SU-DHL-6 (cell line): ENCODE measurements at regions not wholly inside any gene's neighbourhood (a gene's known extent, or its start where the extent isn't known, plus 50 kb on each side); places are given as distances from the start of the nearest gene placed in this dataset.

Experiments
- H2AFZ ChIP-seq: fragments of 200-600 bp; sonication (generic); 2 replicates; pipeline ENCODE4 v1.6.1; 2014; ENCODE audit warnings: low read depth, mild to moderate bottlenecking, moderate library complexity, mixed read lengths, antibody characterized with exemption, low read length; ENCODE audit not compliant: severe bottlenecking
- H3F3A ChIP-seq: fragments of 200-600 bp; shearing (Covaris generic); 2 replicates; pipeline ENCODE4 v1.6.0; 2016; ENCODE audit warnings: antibody characterized with exemption, mild to moderate bottlenecking; ENCODE audit not compliant: insufficient read depth
- H3K27ac ChIP-seq: fragments of 200-600 bp; sonication (generic); 2 replicates; pipeline ENCODE4 v1.5.1; 2016; ENCODE audit warnings: low read depth, mild to moderate bottlenecking, low read length, moderate library complexity, mixed read lengths
- H3K27me3 ChIP-seq: fragments of 200-600 bp; sonication (generic), shearing (Covaris generic); 2 replicates; pipeline ENCODE4 v1.6.0; 2014; ENCODE audit warnings: mild to moderate bottlenecking, low read length
- H3K36me3 ChIP-seq: fragments of 200-600 bp; sonication (generic); 2 replicates; pipeline ENCODE4 v1.6.1; 2014; ENCODE audit warnings: mild to moderate bottlenecking, low read length, mixed read lengths
- H3K4me2 ChIP-seq: fragments of 300-600, 200-600 bp; shearing (Covaris generic), sonication (generic); 2 replicates; pipeline ENCODE4 v1.6.0; 2014; ENCODE audit warnings: low read length, low read depth, mild to moderate bottlenecking; ENCODE audit not compliant: poor library complexity, severe bottlenecking
- H3K4me3 ChIP-seq: fragments of 200-600 bp; sonication (generic); 2 replicates; pipeline ENCODE4 v1.5.1; 2014; ENCODE audit warnings: antibody characterized with exemption, low read length, mild to moderate bottlenecking, mixed read lengths; ENCODE audit not compliant: insufficient read depth, poor library complexity, severe bottlenecking
- H3K79me2 ChIP-seq: fragments of 200-600 bp; sonication (generic); 2 replicates; pipeline ENCODE4 v1.6.1; 2014; ENCODE audit warnings: mild to moderate bottlenecking, low read length, moderate library complexity; ENCODE audit not compliant: insufficient read depth
- H3K9ac ChIP-seq: fragments of 200-600 bp; sonication (generic); 2 replicates; pipeline ENCODE4 v1.7.0; 2014; ENCODE audit warnings: mild to moderate bottlenecking, low read length
- H3K9me2 ChIP-seq: fragments of 200-600 bp; sonication (generic); replicated peaks from 2 replicates; pipeline ENCODE4 v1.6.1; 2014; ENCODE audit warnings: low read length; ENCODE audit not compliant: insufficient read depth
- H3K9me3 ChIP-seq: fragments of 200-600 bp; sonication (generic); 2 replicates; pipeline ENCODE4 v1.6.1; 2014; ENCODE audit warnings: low read length, mixed read lengths; ENCODE audit not compliant: insufficient read depth
- H4K20me1 ChIP-seq: fragments of 200-600 bp; sonication (generic); 2 replicates; pipeline ENCODE4 v1.6.1; 2014; ENCODE audit warnings: low read depth, mild to moderate bottlenecking, antibody characterized with exemption, low read length, moderate library complexity, mixed read lengths
- CTCF ChIP-seq: fragments of 200-600 bp; sonication (generic); IDR thresholded peaks from one replicate; pipeline ENCODE4 v1.5.1; 2017; ENCODE audit warnings: antibody characterized with exemption, mild to moderate bottlenecking, low read length, moderate library complexity; ENCODE audit not compliant: insufficient read depth, poor library complexity, severe bottlenecking
- EZH2phosphoT487 ChIP-seq: fragments of 200-600 bp; sonication (generic), shearing (Covaris generic); conservative IDR thresholded peaks from 2 replicates; pipeline ENCODE4 v1.6.1; 2018; ENCODE audit warnings: mild to moderate bottlenecking, antibody characterized with exemption, low read length, moderate library complexity, mixed read lengths

GRCh38 chr2:234873828-234874173 lies 78.0 kb upstream of the SH3BP4 start:
- H2AFZ ChIP-seq = no peak overlapping the region
- no peak overlapping the region for H3K4me2 ChIP-seq
- H3F3A ChIP-seq = no peaks in the 10 kb centered on the region
- H3K79me2 ChIP-seq = no peaks in the 10 kb centered on the region
- no peaks in the 10 kb centered on the region for H3K9me3 ChIP-seq
- TF ChIP-seq EZH2phosphoT487 = no peak
- TF ChIP-seq CTCF = no peak
- H3K27me3 ChIP-seq = no peaks in the 10 kb centered on the region
- no peak overlapping the region for H3K27ac ChIP-seq
- no peaks in the 10 kb centered on the region for H3K9me2 ChIP-seq
- H3K4me3 ChIP-seq = no peak overlapping the region
- H4K20me1 ChIP-seq = no peaks in the 10 kb centered on the region
- H3K9ac ChIP-seq = no peak overlapping the region
- no peaks in the 10 kb centered on the region for H3K36me3 ChIP-seq

- no peak overlapping the region for H2AFZ ChIP-seq
- H3K79me2 ChIP-seq = no peaks in the 10 kb centered on the region
- no peak overlapping the region for H3K4me3 ChIP-seq
- H3F3A ChIP-seq = no peaks in the 10 kb centered on the region
- H4K20me1 ChIP-seq = no peaks in the 10 kb centered on the region
- no peaks in the 10 kb centered on the region for H3K36me3 ChIP-seq
- H3K27me3 ChIP-seq = no peaks in the 10 kb centered on the region
- no peak overlapping the region for H3K27ac ChIP-seq
- TF ChIP-seq EZH2phosphoT487 (no peak), CTCF (no peak)
- H3K4me2 ChIP-seq = no peak overlapping the region
- H3K9me3 ChIP-seq = no peaks in the 10 kb centered on the region
- H3K9me2 ChIP-seq = no peaks in the 10 kb centered on the region
- H3K9ac ChIP-seq = no peak overlapping the region
These were observed 78.6 kb upstream of the SH3BP4 start for GRCh38 chr2:234873103-234873827.

GRCh38 chr2:234869969-234870368 lies 81.8 kb upstream of the SH3BP4 start:
- Histone ChIP-seq H3K4me2 (no peak overlapping the region), H3K9me2 (no peaks in the 10 kb centered on the region), H3K79me2 (no peaks in the 10 kb centered on the region), H3K36me3 (no peaks in the 10 kb centered on the region), H3K9me3 (no peaks in the 10 kb centered on the region), H3K4me3 (no peak overlapping the region), H4K20me1 (no peaks in the 10 kb centered on the region), H3K27me3 (no peaks in the 10 kb centered on the region), H3K9ac (no peak overlapping the region), H3K27ac (no peak overlapping the region), H2AFZ (no peak overlapping the region), H3F3A (no peaks in the 10 kb centered on the region)
- TF ChIP-seq CTCF (no peak), EZH2phosphoT487 (no peak)
